Stimulated activated CD4-positive, alpha-beta T cell treated with anti-CD3 and anti-CD28 coated beads, Interleukin-1b, Interleukin-23, amount 100 ng/mL, for 48 hours (primary cell): ENCODE measurements at regions not wholly inside any gene's neighbourhood (a gene's known extent, or its start where the extent isn't known, plus 50 kb on each side); places are given as distances from the start of the nearest gene placed in this dataset.

Experiments
- DNase-seq: peaks from one replicate; pipeline ENCODE4 v3.0.0-alpha.2; 2020

- DNase-seq = no peak
Observed at GRCh38 chr4:176902710-176903323, 110.1 kb upstream of the VEGFC start.

DNA sequence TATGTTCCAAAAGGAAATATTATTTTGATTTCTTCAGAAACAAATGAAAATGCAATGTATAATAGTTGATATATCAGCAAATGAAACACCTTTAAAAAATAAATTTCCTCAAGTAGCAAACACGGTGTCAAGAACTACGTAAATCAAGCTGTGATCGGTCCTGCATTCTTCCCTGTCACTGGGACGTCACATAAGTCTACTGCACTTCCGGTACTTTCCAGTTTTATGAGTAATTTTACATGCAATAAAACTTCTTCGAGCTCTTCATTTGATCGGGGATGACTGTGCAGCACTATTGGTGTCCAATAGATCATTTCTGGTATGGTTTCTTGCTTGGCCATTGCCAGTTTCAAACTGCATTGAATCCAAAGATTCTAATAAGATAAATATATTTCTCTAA lies 114.0 kb upstream of the VEGFC start:
- no peak for DNase-seq

DNA sequence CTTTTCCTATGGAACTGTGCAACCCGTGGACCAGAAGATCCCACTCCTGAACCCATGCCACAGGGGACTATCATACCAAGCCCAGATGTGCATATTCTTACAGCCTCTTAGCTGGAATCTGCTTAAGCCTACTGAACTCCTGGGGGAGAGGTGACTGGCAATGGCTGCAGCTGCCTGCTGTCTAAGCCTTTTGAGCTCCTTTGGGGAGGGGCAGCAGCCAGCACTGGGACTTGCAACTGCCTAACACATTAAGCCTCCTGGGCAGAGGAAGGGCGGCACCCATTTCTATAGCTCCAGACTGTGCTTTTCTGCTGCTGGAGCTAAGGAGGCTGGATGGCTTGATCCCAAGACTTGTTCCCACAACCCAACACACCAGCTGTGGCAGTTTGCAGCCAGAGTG lies 117.9 kb upstream of the VEGFC start:
- no peak for DNase-seq

DNA sequence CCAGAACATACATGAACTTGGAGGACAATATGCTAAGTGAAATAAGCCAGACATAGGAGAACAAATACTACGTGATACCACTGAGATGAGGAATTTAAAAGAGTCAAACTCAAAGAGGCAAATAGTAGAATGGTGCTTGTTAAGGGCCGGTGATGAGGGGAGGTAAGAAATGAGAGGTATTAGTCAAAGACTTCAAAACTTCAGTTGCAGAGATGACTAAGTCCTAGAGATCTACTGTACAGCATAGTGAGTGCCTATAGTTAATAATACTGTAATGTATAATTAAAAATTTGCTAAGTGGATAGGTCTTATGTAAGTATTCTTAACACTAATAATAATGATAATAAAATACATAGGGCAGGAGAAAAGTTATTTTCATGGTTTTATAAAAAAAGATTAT lies 126.9 kb upstream of the VEGFC start:
- DNase-seq = no peak

DNA sequence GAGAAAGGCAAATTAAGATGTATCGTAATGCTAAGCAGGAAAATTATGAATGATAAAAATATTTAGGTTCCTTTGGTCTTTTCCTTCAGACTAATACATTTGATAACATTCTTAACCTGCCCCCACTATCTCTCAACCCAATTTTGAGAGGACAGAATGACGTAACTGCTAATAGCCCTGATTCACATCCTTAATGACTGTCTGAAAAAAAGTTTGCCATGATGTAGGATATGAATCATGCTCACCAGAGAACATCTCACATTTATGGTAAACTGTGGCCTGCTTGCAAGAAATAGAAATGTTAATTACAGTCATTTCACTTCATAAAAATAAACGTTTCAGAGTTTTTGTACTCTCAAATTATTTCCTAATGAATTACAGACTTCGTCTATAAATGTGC lies 128.0 kb upstream of the VEGFC start:
- DNase-seq = no peak

- DNase-seq = no peak
Observed at GRCh38 chr4:176921256-176921655, 128.5 kb upstream of the VEGFC start.

DNA sequence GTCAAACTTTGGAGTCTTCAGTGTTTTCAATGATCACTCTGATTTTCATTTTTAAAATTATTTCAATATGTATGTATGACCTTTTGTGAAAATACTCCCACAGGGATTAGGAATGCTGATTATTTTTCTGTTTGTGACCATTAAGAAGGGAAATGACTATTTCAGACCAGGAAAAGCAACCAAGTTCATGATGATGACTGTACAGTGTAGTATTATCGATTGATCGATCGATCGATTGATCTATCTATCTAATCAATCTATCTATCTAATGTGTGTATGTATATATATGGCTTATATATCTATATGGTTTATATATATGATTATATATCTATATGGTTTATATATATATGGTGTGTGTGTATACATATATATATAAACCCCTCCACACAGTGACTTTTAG lies 131.5 kb upstream of the VEGFC start:
- DNase-seq = no peak

- DNase-seq = no peak
Observed at GRCh38 chr4:176925962-176926361, 133.2 kb upstream of the VEGFC start.

- DNase-seq = no peak
Observed at GRCh38 chr4:176927117-176927516, 134.4 kb upstream of the VEGFC start.

DNA sequence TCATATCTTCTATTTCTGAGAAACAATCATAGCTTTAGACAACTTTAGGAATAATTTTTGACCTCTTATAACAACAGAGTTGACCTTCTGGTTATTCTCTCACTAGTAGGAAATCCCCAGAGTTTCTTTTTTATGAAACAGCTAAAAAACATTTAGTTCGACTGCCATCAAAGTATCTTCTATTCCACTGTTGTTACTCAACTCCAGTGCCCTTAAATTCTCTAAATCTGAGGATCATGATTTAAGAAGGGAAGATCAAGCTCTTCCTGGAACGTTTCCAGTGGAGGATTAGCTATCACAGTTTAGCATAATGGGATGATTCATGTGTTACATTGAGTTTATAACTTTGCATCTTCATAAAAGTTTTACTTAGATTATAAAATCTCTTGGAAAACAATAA lies 134.9 kb upstream of the VEGFC start:
- DNase-seq = no peak

DNA sequence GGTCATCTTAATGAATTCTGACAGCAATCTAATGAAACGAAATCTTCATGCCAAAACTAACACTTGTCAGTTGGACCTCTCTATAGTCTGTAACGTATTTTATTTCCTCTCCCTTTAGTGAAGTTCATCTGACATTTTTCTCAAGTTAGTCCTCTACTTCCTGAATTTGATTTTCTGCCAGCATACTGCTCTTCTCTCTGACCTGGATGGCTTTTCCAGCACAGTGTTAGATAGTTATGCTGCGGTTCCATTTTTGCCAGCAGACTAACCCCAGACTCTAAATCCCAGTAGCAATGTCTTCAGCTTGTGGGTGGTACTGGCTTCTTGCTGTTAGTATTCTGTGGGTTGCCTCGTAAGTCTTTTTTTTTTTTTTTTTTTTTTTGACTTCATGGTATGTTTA lies 146.7 kb upstream of the VEGFC start:
- DNase-seq = no peak

- no peak for DNase-seq
Observed at GRCh38 chr4:176945334-176945733, 152.6 kb upstream of the VEGFC start.

DNA sequence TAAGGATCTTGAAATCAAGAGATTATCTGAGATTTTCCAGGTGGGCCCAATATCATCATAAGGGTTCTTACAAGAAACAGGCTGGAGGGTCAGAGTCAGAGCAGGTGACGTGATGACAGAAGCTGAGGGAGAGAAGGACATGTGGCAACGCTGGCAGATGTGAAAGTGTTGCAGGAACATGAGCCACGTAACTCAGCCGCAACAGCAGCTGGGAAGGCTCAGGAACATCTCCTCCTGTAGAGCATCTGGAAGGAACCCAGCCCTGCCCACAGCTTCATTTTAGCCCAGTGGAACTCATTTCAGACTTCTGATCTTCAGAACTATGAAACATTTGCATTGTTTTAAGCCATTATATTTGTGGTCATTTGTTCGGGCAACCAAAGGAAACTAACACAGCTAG lies 156.3 kb upstream of the VEGFC start:
- DNase-seq = no peak

DNA sequence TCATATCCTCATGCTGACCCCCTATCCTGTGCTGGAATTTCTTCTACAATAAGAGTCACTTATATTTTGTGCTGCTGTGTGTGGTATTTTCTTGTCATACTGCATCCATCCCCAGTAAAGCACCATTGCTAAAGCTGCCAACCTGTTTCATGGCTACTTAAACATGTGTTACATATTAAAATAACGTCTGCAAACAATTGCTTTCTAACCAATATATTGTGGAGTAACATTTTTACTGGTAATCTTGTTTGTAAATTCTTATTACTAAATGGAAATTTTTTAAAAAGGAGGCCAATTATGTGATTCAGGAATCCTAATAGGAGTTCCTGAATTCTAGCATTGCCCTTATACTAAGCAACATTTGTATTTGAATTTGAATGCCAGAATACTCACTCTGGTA lies 160.3 kb upstream of the VEGFC start:
- DNase-seq = no peak

DNA sequence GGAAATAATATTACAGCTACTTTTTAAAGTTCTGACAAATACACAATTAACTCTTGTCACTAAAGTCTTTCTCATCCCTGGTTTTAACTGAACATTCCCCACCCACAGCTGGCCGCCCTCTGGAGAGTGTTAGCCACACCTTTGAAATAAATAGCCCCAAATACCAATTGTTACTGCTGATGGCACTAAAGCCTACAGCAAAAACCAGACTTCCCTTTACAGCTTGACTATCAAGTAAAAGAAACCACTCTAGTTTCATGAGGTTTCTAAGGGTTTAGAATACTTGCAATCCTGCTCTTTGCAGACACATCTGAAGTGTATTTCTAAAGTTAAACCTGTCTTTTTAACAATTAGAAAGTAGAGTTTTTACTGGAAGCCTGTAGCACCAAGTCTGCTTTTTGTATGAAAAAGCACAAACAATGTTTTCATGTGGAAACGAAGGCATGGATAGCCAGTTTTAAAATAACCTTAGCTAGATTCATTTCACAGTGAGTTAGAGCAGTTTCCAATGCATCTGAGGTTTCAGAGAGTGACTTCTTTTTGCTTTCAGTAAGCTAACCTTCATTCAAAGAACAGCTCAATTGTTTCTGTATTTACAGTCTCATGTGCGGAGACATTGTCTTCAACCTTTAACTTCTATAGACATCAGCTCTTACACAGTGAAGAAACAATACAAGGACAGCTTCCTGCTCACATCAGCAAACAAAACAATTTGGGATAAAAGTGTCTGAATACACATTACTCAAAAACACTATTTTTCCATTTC lies 164.8 kb upstream of the VEGFC start:
- no peak for DNase-seq

DNA sequence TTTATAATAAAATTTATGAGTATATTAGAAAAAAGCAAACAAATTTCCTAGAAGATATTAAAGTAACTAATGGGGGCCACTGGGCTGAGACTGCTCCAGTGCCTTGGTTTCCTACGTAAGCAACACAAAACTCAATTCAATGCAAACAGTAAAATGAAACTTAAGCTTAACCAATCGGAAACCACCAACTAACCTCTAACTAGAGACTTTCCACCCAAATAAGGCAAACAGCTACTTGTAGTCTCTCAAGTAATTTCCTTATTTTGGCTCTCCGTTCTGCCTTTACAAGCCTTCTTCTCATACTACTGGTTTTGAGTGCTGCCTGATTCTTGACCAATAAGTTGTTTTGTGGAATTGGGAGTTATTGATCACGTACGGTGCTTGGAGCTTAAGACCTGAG lies 167.3 kb upstream of the VEGFC start:
- no peak for DNase-seq

- DNase-seq = no peak
Observed at GRCh38 chr4:176963121-176963520, 170.4 kb upstream of the VEGFC start.

DNA sequence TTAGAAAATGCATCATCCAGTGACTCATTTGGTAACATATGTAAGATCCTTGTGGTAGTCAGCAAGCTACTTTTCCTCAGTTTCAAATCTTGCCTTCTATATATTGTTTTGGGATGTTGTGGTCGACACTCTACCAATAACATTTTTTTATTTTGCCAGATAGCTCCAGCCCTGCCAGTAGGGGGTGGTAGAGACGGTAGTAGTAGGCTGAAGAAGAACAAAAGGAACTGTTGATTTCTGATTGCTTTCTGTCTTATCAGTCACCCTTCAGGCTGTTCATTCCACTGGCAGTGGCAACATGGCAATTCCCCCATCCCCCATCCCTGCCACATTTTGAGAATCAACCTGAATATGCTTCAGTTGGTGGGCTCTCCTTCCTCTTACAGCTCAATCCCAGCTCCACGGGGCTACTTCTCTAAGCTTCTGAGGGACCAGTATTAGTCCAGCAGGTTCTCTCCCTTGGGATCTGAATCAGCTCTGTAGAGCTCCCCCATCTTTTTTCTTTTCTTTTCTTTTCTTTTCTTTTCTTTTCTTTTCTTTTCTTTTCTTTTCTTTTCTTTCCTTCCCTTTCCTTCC lies 171.5 kb upstream of the VEGFC start:
- DNase-seq = no peak

- DNase-seq = no peak
Observed at GRCh38 chr4:176967586-176967985, 174.9 kb upstream of the VEGFC start.

DNA sequence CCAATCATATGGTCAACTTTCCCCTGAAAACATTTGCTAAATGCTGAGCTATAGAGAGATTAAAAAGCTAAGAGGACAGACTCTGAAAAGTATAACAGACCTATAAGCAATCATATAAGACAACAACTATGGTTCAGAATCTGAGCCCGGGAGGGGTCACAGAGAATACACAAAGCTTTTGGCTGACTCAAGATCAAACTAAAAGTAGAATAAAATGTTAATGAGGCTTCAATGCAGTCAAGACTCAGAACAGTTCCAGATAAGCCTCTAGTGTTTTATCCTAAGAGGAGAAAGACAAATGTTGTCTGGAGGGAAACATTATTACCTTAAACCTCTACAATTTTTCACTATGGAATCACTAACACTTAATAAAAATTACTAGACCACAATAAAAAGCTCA lies 175.4 kb upstream of the VEGFC start:
- no peak for DNase-seq

DNA sequence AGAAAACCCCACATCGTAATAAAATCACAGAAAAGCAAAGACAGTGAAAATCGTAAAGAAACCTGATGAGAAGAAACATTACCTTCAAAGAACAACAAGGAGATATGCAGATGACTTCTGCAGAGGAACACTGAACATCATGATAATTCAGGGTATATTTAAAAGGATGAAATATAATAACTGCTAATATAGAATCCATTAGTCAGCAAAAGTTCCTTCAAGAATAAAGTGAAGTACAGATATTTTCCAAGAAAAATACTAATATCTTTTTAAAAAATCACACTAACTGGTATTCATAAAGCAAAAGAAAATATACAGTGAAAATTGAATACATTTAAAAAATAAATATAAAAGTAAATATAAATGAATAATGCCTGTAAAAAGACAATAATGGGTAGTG lies 176.3 kb upstream of the VEGFC start:
- no peak for DNase-seq

- no peak for DNase-seq
Observed at GRCh38 chr4:176970853-176971252, 178.1 kb upstream of the VEGFC start.

DNA sequence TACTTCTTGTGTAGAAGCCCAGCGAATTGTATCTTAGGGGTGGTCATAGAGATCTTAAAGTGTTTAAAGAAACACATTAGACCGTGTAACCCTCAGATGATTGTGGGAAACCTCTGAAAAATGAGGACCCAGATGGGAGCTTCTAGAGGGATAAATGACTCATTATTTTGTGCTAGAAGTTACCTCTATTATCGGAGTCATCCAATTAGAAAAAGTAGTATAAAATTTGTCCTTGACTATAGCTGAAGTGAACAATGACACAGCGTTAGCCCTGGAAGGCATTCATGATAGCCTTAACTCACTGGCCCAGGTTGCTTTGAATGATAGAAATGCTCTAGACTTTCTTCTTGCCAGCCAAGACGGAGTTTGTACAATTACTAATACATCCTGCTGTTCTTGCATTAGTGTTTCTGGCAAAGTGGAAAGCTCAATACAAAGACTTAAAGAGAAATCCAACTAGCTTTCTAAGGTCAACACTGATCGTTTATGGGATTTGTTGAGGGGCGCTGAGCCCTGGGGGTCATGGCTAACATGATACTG lies 178.9 kb upstream of the VEGFC start:
- DNase-seq = no peak

GRCh38 chr4:176979416-176979815 lies 186.7 kb upstream of the VEGFC start:
- DNase-seq = no peak
